A673 (cell line): ENCODE measurements at regions not wholly inside any gene's neighbourhood (a gene's known extent, or its start where the extent isn't known, plus 50 kb on each side); places are given as distances from the start of the nearest gene placed in this dataset.
"Not testable (repeated sequence)": the region's sequence is repeated elsewhere in the genome, so short reads cannot be mapped to it uniquely, and the experiment has no call there.

ENCODE experiments used
- CTCF ChIP-seq: fragments of 300-800, 200-600 bp; sonication (generic); conservative IDR thresholded peaks from 2 replicates; pipeline ENCODE4 v1.5.1; 2017; ENCODE audit warnings: low read depth, mild to moderate bottlenecking, antibody characterized with exemption, low read length, moderate library complexity, mixed read lengths
- EZH2 ChIP-seq: fragments of 200-600 bp; sonication (generic); IDR thresholded peaks from 2 replicates; pipeline ENCODE4 v1.6.1; 2017; ENCODE audit warnings: borderline replicate concordance, low read depth, mild to moderate bottlenecking, mixed read lengths, antibody characterized with exemption, low read length; ENCODE audit not compliant: poor library complexity, severe bottlenecking

- TF ChIP-seq CTCF, EZH2: not testable (repeated sequence)
Measured at GRCh38 chr6:57877729-57878128, 560.3 kb downstream of the PRIM2 start.
